Glomerular endothelial cell (primary cell): ENCODE measurements at regions not wholly inside any gene's neighbourhood (a gene's known extent, or its start where the extent isn't known, plus 50 kb on each side); places are given as distances from the start of the nearest gene placed in this dataset.

Experiments used
- DNase-seq: peaks from one replicate; pipeline ENCODE4 v3.0.0-alpha.2; 2011; ENCODE audit warnings: low read depth, low spot score; ENCODE audit errors: extremely low read depth

DNA sequence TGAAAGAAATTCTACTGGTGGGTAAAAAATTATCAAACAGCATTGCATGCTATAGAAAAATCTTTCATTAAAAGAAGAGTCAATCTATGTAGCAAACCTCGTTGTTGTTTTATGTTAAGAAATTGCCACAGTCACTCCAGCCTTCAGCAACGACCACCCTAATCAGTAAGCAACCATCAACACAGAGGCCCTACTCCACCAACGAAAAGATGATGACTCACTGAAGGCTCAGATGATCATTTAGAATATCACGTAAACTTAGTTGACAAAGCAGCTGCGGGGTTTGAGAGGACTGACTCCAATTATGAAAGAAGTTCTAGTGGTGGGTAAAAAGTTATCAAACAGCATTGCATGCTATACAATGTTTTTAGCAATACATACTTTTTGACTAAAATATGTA is 242.6 kb downstream of the DRD1 start:
- DNase-seq: no peak

- no peak for DNase-seq
Measured at GRCh38 chr5:175195698-175196656, 248.0 kb downstream of the DRD1 start.

DNA sequence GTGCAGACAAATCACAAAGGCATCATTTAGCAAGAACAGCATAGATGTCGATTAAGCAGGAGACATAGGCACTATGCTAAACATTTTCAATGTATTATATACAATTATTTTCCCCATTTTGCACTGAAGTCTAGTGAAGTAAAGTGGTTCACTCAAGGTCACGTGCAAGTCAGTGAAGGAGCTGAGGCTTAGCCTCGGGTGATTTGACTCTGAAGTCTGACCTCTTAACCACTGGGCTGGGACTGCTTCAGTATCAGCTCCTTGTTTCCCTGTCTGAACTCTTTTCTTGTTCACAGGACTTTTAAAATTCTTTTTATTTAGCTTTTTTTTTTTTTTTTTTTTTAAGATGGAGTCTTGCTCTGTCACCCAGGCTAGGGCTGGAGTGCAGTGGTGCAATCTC is 262.7 kb downstream of the DRD1 start:
- no peak for DNase-seq

DNA sequence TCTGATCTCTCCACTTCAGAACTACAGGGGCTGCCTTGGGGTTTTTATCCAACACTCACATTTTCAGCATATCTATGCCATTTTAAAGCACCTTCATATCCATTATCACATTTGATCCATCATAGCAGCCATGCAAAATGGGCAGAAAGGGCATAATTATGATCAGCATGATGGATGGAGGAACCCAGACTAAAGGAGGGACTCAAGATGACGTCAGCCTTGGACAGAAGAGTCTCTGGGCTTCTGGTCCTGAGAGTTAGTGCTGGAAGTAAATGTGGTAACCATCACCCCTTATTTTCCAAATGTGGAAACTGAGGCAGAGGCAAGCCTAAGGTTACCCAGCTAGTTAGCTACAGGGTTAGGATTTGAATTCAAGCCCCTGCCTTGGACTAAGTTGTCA is 273.1 kb downstream of the DRD1 start:
- DNase-seq: no peak

DNA sequence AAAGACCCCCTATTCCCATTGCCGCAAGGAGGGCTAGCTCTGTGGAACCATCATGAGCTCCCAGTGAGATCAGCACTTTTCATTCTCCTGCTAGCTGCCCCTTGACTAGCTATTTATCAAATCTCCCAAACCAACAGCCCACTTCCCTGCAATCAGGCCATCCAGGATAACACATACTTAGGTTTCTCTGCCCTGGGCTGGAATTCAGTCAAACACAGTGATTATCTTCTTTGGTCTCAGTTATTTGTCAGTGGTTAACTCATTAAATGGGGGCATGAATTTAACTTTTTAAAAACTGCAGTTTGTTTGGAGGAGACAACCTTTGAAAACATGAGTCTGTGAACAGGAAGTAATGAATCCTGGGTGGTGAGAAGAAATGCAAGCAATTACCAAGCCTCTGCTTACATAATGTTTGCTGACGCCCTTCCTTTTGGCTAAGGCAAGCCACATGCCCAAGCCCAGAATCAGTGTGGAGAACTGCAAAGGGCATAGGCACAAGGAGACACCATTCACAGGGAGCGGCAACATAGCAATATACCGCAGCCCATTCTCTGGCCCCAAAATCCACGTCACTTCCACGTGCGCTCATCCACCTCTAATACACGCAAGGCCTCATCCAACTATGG is 275.0 kb downstream of the DRD1 start:
- no peak for DNase-seq

DNA sequence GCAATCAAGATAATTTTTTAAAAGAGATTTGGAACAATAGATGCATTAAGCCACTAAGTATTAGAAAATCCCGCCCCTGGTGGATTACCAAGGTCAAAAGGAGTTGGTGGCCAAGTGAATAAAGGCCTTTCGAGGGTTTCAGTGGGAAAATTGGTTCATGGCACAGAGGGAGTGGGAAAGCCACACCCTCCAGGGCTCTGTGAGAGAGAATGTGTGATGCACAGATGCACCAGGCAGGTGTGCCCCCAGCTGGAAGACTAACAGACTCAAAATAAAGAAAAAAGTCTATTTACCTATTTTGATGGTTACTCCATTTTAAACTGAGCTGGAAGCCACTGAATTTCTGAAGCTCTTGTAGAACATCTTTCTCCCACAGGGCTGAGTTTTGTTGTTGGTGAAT is 278.0 kb downstream of the DRD1 start:
- no peak for DNase-seq

DNA sequence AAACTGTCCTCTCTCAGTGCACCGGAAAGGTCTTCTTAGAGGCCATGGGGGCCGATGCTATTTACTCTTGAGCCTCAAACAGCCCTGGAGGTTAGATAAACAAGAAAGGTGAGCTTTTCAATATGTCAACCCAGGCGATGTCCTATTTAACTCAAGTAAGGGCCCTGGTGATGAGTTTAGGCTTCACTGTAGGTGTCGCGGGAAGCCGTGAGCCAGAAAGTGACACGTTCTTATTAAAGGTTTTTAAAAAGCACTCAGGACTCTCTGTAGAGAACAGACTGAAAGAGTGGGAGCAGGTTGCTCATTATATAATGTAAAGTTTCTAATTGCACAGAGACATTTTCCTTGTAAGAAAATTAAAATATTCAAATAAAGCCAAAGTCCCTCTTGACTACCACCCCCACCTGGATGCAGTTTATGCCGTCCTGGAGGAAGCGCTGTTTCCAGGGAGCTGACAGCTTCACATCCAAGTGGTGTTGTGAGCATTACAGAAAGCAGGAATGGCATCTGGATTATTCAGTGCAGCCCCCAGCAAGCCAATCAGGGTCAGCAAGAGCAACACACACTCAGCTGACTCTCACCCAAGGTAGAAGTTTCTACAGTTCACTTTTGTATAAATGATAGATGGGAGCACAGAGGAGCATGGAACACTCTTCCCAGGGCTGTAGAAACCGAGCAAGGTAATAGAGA is 280.3 kb downstream of the DRD1 start:
- DNase-seq: no peak

DNA sequence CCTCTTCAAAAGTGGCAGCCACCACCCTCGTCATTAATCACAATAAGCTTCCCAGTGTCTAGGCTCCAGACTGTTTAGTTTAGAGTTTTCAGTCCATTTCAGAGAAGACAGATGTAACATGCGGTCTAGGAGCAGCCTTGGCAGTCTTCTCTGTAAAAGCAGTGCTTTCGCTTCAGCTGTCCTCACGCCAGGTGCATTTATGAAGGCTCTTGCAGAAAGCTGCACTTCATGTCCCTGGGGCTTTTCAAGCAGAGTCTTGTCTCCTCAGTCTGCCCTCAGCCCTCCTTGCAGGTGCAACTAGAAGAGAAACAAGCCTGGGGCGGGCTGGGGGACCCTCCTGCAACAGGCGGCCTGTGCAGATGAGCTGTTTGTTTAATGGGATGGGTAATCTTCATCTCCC is 281.9 kb downstream of the DRD1 start:
- no peak for DNase-seq

DNA sequence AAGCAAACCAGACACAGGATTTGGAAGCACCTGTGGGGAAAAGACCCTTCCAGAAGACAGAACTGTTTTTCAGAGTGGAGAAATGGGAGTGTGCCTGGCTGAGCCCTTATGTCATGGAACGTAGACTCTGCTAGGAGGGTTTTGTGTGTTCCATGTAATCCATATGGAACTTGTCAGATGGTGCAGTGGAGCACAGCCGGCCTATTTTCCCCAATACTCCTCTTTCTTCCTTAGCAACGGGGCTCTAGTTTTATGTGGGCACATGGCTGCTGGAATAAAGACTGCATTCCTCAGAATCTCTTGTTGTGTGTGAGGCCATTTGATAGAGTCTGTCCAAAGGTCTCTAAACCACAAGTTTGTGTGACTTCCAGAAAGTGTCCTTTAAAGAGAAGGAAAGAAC is 284.0 kb downstream of the DRD1 start:
- no peak for DNase-seq

GRCh38 chr5:175148636-175149172 is 295.3 kb downstream of the DRD1 start:
- DNase-seq: no peak

DNA sequence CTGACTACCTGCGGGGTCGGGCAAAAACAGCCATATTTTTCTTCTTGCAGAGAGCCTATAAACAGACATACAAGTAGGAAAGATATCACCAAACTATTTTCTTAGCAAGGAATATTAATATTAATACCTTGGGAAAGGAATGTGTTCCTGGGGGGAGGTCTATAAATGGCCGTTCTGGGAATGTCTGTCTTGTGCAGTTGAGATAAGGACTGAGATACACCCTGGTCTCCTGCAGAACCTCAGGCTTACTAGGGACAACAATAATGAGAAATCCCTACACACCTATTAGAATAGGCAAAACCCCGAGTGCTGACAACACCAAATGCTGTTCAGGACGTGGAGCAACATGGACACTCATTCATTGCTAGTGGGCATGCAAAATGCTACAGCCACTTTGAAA is 297.2 kb downstream of the DRD1 start:
- no peak for DNase-seq

- DNase-seq: no peak
Measured at GRCh38 chr5:175141421-175141820, 302.6 kb downstream of the DRD1 start.

- DNase-seq: no peak
Measured at GRCh38 chr5:175133185-175133584, 310.8 kb downstream of the DRD1 start.

- DNase-seq: no peak
Measured at GRCh38 chr5:175131432-175131831, 312.6 kb downstream of the DRD1 start.

DNA sequence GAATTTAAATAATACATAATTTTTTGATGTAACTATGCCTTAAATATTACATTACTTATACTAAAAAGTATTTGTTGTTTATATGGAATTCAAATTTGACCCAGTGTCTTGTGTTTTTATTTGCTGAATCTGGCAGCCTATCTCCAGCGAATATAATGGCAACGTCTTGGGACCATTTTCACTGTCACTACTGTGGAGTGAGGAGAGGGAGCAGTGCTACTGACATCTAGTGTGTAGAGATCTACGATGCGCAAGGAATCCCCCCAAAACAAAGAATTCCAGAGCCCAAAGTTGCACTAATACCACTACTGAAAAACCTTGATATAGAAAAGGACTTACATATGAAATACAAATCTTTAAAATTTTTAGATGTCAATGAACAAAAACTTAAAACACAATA is 314.4 kb downstream of the DRD1 start:
- DNase-seq: no peak

- no peak for DNase-seq
Measured at GRCh38 chr5:175129121-175129520, 314.9 kb downstream of the DRD1 start.

DNA sequence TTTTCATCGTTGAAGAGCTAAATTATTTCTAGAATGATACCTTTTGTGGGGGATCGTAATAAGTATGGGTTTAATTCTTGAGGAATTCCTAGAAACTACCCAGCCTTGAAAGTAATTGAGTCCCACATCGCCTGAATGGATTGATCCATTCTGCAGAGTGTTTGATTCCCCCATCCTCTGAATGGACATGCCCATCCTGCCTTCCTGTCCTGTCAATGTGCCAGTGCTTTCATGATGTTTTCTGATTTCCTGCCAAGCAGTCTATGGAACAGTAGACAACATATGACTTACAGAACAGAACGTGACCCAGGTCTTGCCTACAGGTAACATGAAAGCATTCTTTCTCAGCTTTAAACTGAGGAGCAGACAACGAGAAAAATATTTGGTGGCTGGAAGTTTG is 319.2 kb downstream of the DRD1 start:
- no peak for DNase-seq

- DNase-seq: no peak
Measured at GRCh38 chr5:175124251-175124813, 319.6 kb downstream of the DRD1 start.

- no peak for DNase-seq
Measured at GRCh38 chr5:175123542-175123941, 320.4 kb downstream of the DRD1 start.

DNA sequence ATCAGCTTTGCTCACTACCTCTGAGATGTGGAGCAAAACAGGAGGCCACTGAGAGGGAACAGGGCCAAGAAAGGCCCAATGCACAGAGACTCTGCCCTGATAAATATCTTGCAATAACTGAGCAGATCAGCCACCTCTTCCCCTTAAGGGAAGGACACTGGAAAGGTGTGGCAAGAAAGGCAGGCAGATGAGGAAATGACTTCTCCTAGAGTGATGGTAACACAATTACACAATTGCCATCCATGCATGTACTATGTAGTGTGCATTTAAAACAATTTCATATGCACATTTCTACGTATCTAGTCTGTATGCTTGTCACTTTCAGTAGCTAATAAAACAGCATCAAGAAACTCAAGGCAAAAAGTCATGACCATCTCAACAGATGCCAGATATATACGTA is 322.5 kb downstream of the DRD1 start:
- no peak for DNase-seq

GRCh38 chr5:175120412-175120811 is 323.6 kb downstream of the DRD1 start:
- no peak for DNase-seq
